Peyer's patch (tissue), 4 donors: ENCODE measurements at regions not wholly inside any gene's neighbourhood (a gene's known extent, or its start where the extent isn't known, plus 50 kb on each side); places are given as distances from the start of the nearest gene placed in this dataset.

ENCODE experiments used
- POLR2A ChIP-seq, 2 donors: fragments of 450-650 bp; IDR thresholded peaks; one replicate each; pipeline ENCODE4 v1.5.1; 2017; ENCODE audit warnings: antibody characterized with exemption in 2 of 2, mild to moderate bottlenecking in 2 of 2, moderate library complexity in 2 of 2
- TF ChIP-seq, protein P1 (sequence below), 6 experiments: fragments of 450-650 bp in 4 of 6; fragments of 200-600 bp in 2 of 6; sonication (generic) in 1 of 6; IDR thresholded peaks; one replicate each; pipeline ENCODE4 v1.5.1; 2017 to 2019; ENCODE audit warnings: antibody characterized with exemption in 6 of 6, mild to moderate bottlenecking in 3 of 6, moderate library complexity in 1 of 6

GRCh38 chr3:194941956-194942511, 256.4 kb downstream of the FAM43A start:
- TF ChIP-seq, protein P1, sequence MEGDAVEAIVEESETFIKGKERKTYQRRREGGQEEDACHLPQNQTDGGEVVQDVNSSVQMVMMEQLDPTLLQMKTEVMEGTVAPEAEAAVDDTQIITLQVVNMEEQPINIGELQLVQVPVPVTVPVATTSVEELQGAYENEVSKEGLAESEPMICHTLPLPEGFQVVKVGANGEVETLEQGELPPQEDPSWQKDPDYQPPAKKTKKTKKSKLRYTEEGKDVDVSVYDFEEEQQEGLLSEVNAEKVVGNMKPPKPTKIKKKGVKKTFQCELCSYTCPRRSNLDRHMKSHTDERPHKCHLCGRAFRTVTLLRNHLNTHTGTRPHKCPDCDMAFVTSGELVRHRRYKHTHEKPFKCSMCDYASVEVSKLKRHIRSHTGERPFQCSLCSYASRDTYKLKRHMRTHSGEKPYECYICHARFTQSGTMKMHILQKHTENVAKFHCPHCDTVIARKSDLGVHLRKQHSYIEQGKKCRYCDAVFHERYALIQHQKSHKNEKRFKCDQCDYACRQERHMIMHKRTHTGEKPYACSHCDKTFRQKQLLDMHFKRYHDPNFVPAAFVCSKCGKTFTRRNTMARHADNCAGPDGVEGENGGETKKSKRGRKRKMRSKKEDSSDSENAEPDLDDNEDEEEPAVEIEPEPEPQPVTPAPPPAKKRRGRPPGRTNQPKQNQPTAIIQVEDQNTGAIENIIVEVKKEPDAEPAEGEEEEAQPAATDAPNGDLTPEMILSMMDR (IDR thresholded peaks at IDR 0.05) = no peak
- TF ChIP-seq POLR2A (IDR thresholded peaks at IDR 0.05) = no peak
